Prostate gland (tissue), 2 donors: ENCODE measurements at regions not wholly inside any gene's neighbourhood (a gene's known extent, or its start where the extent isn't known, plus 50 kb on each side); places are given as distances from the start of the nearest gene placed in this dataset.

ENCODE experiments used
- POLR2A ChIP-seq: fragments of 450-650 bp; IDR thresholded peaks from one replicate; pipeline ENCODE4 v1.6.1; 2016; ENCODE audit warnings: antibody characterized with exemption, mild to moderate bottlenecking
- TF ChIP-seq, protein P1 (sequence below), 4 experiments: fragments of 200-600 bp in 2 of 4; fragments of 450-650 bp in 2 of 4; sonication (generic) in 2 of 4; IDR thresholded peaks; 1 replicate in 3 of 4; 2 replicates in 1 of 4; pipeline ENCODE4 v1.5.1; 2016 to 2019; ENCODE audit warnings: antibody characterized with exemption in 4 of 4, mild to moderate bottlenecking in 2 of 4, moderate library complexity in 2 of 4

DNA sequence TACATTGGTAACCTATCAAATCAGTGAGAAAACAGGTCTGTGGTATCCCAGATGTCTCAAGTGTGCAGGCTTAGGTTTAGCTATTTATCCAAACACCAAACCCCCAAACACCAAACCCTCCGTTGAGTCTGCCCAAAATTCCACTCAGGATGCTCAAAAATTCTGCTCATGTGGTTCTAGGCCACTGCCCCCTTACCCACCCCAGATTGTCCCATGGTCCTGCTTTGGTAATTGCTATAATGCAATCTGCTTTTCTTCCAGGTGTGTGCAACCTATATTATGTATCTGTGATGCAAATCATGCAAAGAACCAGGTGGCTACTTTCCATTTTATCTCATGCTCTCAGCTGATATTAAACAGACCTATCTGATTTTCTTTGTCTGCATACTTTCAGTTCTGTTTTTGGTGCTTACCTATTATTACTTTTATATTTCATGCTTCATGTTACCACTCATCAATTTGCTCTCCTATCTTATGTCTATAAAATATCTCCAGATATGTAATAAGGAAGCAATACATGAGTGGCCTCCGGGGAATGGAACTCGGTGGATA is 123.7 kb downstream of the TOMM20 start:
- TF ChIP-seq, protein P1, sequence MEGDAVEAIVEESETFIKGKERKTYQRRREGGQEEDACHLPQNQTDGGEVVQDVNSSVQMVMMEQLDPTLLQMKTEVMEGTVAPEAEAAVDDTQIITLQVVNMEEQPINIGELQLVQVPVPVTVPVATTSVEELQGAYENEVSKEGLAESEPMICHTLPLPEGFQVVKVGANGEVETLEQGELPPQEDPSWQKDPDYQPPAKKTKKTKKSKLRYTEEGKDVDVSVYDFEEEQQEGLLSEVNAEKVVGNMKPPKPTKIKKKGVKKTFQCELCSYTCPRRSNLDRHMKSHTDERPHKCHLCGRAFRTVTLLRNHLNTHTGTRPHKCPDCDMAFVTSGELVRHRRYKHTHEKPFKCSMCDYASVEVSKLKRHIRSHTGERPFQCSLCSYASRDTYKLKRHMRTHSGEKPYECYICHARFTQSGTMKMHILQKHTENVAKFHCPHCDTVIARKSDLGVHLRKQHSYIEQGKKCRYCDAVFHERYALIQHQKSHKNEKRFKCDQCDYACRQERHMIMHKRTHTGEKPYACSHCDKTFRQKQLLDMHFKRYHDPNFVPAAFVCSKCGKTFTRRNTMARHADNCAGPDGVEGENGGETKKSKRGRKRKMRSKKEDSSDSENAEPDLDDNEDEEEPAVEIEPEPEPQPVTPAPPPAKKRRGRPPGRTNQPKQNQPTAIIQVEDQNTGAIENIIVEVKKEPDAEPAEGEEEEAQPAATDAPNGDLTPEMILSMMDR (IDR thresholded peaks at IDR 0.05), result no peak
- TF ChIP-seq POLR2A, result no peak
